COLO668 (cell line): ENCODE measurements at regions not wholly inside any gene's neighbourhood (a gene's known extent, or its start where the extent isn't known, plus 50 kb on each side); places are given as distances from the start of the nearest gene placed in this dataset.
A peak's percentile ranks its signal among the peaks of the same experiment; 100 is the strongest.

ENCODE experiments used
- DNase-seq: peaks from one replicate; lab custom pipeline; 2025; ENCODE audit not compliant: unreplicated experiment; lab: John Stamatoyannopoulos, UW

DNA sequence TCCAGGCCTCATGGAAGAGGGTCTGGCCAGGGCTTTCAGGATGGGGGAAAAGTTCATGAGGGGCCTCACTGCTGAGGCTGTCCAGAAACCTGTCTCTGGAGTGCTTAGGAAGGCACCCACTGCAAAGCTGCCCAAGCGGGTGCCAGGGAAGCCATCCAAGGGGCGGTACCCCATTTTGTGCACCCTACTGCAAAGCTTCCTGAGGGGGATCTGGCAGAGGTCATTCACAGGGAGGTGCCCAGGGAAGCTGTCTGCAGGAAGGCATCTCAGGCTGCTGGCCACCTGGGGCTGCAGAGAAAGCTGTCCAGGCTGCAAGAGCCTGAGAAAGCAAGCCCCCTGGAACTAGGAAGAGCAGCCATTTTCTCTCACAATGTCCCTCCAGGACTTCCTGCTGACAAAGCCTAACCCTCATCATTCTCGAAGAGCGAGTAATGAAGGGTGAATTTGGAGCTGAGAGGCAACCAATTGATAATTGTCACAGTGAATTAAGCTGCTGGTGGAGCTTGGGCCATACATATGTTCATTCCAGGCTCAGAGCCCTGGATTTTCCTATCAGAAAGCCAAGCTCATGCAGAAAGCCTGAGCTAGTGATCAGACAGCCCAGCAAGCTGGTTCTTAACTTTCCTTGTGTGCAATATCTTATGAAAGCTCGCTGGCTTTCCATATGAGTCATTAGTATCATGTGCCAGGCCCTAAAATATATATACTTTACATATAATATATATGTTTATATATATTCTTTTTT lies 62.2 kb upstream of the SLC22A16 start:
- no peak for DNase-seq

DNA sequence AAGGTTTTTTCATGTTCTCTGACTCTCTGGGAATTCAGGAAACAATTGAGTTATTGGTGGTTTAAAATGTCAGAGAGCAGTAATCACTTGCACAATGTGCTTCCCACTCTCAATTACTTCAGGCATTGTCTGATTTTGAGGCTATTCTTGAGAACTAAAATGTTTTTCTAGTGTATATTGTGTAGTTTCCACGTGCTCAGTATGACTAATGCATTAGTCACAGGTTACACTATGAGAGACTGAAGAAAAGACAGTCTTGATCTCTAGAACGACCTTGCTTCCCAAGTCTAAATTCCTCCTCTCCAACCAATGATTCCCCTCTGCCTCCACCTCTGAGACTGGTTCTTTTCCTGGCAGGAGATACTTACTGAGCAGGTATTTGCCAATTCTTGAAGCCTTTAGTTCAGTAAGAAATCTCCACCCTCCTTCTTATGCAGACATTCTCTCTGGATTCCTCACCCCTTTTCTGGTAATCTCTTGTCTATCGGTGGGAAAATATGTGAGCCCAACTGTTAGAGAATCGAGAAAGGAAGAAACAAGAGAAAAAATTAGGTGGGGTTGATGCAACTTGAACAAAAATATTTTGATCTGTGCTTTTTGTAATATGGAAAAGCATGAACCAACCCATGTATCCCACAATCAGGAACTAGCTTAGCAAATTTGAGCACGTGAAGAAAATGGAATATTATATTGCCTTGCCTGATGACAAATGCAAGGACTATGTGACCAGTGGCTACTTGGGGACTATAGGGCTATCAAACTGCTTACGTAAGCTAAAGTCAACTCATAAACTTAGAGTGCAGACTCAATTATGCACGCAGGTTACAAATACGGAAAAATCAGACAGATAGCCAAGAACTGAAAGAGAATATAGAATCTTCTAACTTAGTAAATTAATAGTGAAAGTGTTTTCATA lies 61.1 kb upstream of the SLC22A16 start:
- no peak for DNase-seq

DNA sequence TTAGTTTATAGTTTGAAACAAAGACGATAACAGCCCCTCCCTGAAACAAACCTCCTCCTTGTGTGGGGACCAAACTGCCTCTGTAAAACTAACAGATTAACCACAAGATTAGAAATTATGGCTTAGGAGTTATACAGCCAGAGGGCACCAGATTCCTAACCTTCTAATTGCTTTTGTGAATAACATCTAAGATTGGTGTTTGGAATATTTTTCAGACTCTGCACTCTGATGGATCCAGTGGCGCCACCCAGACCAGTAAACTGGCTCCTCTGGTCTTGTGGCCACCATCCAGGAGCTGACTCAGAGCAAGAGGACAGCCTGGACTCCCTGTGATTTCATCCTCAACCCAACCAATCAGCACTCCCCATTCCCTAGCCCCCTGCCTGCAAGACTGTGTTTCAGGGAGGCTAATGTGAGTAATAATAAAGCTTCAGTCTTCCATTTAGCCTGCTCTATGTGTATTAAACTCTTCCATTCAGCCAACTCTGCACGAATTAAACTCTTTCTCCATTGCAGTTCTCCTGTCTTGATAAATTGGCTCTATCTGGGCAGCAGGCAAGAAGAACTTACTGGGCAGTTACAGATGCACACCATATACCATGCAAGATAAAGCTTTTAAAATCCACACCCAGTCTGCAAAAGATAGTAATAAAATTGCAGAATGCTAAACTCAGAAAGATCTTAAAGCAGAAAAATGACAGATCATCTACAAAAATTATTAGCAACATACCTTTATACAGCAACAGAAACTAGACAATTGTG lies 58.5 kb upstream of the SLC22A16 start:
- no peak for DNase-seq

DNA sequence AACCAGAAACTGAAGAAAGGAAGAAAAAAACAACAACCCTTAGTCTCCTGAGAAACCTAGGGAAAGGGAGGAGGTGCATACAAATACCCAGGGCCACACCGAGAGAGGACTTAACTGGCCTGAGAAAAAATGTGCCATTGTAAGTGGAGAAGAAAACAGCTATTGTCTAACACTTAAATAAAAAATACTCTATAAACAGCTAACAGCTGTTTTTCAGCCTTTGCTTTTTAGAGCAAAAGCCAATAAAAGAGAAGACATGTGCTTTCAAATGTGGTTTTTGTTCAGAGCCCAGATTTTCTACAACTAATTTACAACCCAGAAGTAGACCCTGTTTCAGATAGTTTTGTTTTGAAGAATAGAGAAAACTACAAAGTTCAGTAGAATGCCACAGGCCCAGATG lies 56.0 kb upstream of the SLC22A16 start:
- no peak for DNase-seq

DNA sequence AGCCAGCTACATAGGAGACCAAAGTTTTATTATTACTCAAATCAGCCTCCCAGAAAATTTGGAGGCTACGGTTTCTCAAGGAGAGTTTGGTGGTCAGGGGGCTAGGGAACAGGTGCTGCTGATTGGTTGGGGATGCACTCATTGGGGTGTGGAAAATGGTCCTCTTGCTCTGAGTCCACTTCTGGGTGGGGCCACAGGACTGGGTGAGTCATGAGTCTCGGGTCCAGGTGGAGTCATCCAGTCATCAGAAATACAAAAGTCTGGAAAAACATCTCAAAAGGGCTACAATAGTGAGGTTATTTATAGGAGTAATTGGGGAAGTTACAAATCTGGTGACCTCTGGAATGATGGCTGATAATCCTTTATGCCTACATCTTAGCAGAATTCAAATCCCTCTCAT lies 54.3 kb upstream of the SLC22A16 start:
- DNase-seq, result no peak

DNA sequence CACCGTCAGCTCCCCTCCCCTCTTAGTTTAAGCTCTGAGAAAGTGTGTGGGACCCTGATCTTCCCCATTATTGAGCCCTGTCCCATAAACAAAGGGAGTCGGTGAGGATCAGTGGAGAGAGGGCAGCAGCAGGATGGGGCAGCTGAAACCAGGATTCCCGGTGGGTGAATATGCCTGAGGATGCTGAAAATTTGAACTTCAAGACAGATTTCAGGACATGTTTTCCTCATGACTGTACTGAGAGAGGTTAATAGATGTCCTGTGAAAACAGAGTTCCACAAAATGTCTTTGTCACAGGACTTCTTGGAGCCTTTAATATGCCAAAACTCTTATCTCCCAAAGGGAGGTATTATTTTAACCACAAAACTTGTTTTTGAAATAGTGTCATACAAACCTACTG lies 53.5 kb upstream of the SLC22A16 start:
- DNase-seq, result no peak

DNA sequence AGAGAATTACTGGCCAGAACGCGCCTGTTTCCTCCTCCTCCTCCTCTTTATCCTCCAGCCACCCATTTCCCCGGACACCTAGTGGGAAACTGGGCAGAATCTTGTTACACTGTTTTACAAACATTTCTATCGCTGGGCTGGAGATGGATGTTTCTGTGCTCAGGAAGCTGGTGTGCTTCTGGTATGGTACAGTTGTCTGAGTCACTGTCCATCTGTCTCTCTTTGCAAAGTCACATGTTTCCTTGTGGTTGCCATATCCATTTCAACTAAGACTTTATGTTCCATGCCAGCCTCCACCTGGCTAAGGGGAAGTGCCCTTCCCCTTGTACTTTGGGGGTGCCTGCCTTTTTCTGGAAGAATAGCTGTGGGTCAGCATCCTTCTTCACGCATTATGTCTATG lies 52.9 kb upstream of the SLC22A16 start:
- DNase-seq, result no peak

DNA sequence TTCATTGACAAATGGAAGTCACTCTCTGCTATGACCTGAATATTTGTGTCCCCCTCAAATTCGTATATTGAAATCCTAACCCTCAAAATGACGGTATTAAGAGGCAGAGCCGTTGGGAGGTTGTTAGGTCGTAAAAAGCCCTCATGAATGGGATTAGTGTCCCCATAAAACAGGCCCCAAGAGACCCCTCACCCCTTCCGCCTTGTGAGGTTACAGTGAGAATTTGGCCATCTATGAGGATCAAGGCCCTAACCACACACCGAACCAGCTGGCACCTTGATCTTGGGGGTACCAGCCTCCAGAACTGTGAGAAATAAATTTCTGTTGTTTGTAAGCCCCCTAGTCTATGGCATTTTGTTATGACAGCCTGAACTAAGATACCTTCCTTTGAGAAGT lies 52.5 kb upstream of the SLC22A16 start:
- DNase-seq, result no peak

DNA sequence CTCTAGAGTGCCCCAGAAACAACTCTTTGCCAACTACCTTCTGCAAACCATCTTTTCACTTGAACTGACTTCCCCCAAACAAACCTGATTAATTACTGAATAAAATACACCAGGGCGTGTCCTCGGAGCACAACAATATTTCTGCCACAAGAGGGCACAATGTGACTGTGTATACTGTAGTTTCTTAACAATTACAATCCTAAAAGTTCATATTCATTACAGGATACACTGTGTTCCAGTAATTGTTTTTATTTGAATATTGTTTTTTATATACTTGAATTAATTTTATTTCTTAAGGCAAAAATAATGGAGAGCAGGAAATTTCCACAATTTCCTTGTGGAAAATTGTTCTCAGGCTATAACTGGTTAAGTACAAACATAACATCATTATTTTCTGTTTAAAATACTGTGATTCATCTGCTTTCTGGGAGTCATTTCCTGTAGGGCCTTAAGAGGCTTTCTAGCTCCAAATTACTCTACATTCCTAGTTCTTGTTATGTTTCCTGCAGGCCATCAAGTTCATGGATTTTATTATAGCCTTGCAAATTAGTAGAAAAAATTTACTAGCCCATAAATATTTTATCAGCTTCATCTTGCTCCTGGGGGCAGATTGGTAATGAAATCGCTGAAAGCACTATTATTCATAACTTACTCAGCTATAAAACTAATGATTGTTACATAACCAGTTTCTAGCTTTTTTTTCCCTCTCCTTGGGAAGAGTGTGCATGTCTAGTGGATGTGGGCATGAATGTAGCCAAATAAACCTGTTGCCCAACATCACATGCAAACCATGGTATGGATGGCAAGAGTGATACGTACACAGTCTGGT lies 51.9 kb upstream of the SLC22A16 start:
- peak; percentile 42 for DNase-seq

DNA sequence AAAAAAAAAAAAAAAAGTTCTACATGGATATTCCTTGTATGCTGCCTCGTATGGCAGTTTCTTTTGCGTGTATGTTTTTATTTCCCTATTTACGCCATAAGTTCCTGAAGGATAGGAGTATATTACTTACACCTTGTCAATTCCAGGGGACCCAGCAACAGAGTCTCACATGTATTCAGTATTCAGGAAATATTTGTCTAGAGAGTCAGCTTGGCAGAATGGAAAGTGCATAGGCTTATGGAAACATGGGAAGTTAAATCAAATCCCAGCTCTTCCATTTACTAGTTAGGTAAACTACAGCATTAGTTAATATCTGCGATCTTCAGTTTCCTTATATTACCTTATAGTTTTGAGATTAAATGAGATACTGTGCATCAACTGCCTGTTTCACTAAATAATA lies 51.1 kb upstream of the SLC22A16 start:
- no peak for DNase-seq

DNA sequence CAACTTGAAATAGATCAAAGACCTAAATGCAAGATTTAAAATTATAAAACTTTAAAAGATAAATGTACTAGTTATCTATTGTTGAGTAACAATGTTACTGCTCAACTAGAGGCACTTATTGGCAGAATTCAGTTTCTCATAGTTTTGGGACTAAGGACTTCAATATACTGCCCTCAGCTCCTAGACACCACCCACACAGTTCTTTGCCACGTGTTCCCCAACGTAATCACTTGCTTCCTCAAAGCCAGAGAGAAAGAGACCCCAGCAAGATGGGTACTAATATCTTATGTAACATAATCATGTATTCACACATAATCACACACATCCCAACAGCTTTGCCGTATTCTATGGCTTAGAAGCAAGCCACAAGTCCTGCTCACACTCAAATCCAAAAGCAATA lies 50.3 kb upstream of the SLC22A16 start:
- no peak for DNase-seq
